ENCODE measurements at regions not wholly inside any gene's neighbourhood (a gene's known extent, or its start where the extent isn't known, plus 50 kb on each side); places are given as distances from the start of the nearest gene placed in this dataset.
A peak's percentile ranks its signal among the peaks of the same experiment; 100 is the strongest.

DNA sequence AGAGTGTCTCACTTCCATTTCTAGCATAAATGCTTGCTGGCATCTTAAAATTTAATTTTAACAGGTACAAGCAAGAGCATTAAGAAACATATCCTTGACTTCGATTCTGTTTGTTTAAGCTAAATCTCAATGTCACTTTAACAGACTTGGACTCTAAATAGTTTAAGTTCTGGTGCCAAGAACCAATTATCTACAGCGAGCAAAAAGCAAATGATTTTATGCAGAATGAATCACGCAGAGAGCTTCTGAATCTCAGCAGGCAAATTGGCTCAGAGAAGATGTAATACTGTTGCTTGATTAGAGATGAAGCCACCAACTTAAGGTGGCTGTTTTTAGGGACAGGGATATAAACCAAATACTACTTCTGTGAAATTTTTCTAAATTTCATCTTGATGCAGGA is 117.0 kb upstream of the PLD5 start (continued):
- no peak for TF ChIP-seq CTCF (conservative IDR thresholded peaks at IDR 0.05; ENCODE audit: low read depth in 2 of 2)
- no peak for TF ChIP-seq JUNB (IDR thresholded peaks at IDR 0.05; ENCODE audit: unreplicated experiment)
- TF ChIP-seq, protein P1, sequence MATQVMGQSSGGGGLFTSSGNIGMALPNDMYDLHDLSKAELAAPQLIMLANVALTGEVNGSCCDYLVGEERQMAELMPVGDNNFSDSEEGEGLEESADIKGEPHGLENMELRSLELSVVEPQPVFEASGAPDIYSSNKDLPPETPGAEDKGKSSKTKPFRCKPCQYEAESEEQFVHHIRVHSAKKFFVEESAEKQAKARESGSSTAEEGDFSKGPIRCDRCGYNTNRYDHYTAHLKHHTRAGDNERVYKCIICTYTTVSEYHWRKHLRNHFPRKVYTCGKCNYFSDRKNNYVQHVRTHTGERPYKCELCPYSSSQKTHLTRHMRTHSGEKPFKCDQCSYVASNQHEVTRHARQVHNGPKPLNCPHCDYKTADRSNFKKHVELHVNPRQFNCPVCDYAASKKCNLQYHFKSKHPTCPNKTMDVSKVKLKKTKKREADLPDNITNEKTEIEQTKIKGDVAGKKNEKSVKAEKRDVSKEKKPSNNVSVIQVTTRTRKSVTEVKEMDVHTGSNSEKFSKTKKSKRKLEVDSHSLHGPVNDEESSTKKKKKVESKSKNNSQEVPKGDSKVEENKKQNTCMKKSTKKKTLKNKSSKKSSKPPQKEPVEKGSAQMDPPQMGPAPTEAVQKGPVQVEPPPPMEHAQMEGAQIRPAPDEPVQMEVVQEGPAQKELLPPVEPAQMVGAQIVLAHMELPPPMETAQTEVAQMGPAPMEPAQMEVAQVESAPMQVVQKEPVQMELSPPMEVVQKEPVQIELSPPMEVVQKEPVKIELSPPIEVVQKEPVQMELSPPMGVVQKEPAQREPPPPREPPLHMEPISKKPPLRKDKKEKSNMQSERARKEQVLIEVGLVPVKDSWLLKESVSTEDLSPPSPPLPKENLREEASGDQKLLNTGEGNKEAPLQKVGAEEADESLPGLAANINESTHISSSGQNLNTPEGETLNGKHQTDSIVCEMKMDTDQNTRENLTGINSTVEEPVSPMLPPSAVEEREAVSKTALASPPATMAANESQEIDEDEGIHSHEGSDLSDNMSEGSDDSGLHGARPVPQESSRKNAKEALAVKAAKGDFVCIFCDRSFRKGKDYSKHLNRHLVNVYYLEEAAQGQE (IDR thresholded peaks at IDR 0.05; ENCODE audit: unreplicated experiment) = no peak
- TF ChIP-seq ZNF331 (CRISPR knock-in tag; IDR thresholded peaks at IDR 0.05; ENCODE audit: low read depth) = no peak
- no peak for TF ChIP-seq ZNF114 (CRISPR knock-in tag; IDR thresholded peaks at IDR 0.05)

- Mint-ChIP-seq H3K27me3 (ENCODE audit: insufficient read depth, low read depth, poor library complexity) (no peaks in the 10 kb centered on the region), H3K4me1 (peaks cover 16% of the 10 kb centered on the region; the same call in 2 of the 3 replicates), H3K27ac (no peak overlapping the region), H3K9me3 (no peaks in the 10 kb centered on the region), H3K4me3 (no peak overlapping the region), H3K36me3 (ENCODE audit: low read depth) (no peaks in the 10 kb centered on the region)
- Histone ChIP-seq H3K36me3 (ENCODE audit: insufficient read depth) (no peaks in the 10 kb centered on the region), H3K79me2 (replicated peaks; ENCODE audit: insufficient read depth) (no peaks in the 10 kb centered on the region), H3K27me3 (ENCODE audit: insufficient read depth) (no peaks in the 10 kb centered on the region), H3K4me2 (no peak overlapping the region), H3K27ac (ENCODE audit: low read depth) (no peak overlapping the region), H3K4me3 (no peak overlapping the region), H3K4me1 (ENCODE audit: insufficient read depth) (0 out of 2 replicates have a peak, but pooled peaks cover 4% of the 10 kb centered on the region), H4K20me1 (replicated peaks; ENCODE audit: insufficient read depth) (no peaks in the 10 kb centered on the region), H3F3A (replicated peaks; ENCODE audit: low read depth) (no peaks in the 10 kb centered on the region), H3K9me2 (ENCODE audit: insufficient read depth) (0 out of 2 replicates have a peak, but pooled peaks cover 3% of the 10 kb centered on the region), H2AFZ (peak overlapping the region; percentile 78; the same call in 1 of the 2 replicates)
- no peak for DNase-seq (ENCODE audit: low spot score)
- ATAC-seq = no peak
- TF ChIP-seq, protein P1 (IDR thresholded peaks at IDR 0.05; ENCODE audit: unreplicated experiment) = peak; percentile 36
- TF ChIP-seq CREB1 (CRISPR knock-in tag; IDR thresholded peaks at IDR 0.05; ENCODE audit: low read depth) = no peak
Observed at GRCh38 chr1:242639104-242639503, 114.6 kb upstream of the PLD5 start.

Measured in GM23338 (cell line).